VCaP (cell line): ENCODE measurements at regions not wholly inside any gene's neighbourhood (a gene's known extent, or its start where the extent isn't known, plus 50 kb on each side); places are given as distances from the start of the nearest gene placed in this dataset.

Experiments used
- H3K27ac ChIP-seq: fragments of 450-650 bp; 2 replicates; pipeline ENCODE4 v1.5.1; 2017
- CTCF ChIP-seq: fragments of 450-650 bp; conservative IDR thresholded peaks from 2 replicates; pipeline ENCODE4 v1.5.1; 2017; ENCODE audit warnings: mild to moderate bottlenecking, moderate library complexity

GRCh38 chr2:146241023-146241422 lies 1603.8 kb upstream of the ACVR2A start:
- no peak for TF ChIP-seq CTCF
- no peak overlapping the region for H3K27ac ChIP-seq

GRCh38 chr2:146240391-146240790 lies 1604.4 kb upstream of the ACVR2A start:
- no peak overlapping the region for H3K27ac ChIP-seq
- TF ChIP-seq CTCF: no peak

GRCh38 chr2:146239392-146240135 lies 1605.3 kb upstream of the ACVR2A start:
- TF ChIP-seq CTCF: no peak
- H3K27ac ChIP-seq: no peak overlapping the region

GRCh38 chr2:146238254-146238966 lies 1606.4 kb upstream of the ACVR2A start:
- TF ChIP-seq CTCF: no peak
- no peak overlapping the region for H3K27ac ChIP-seq

- no peak for TF ChIP-seq CTCF
- no peak overlapping the region for H3K27ac ChIP-seq
Observed at GRCh38 chr2:146235158-146235557, 1609.7 kb upstream of the ACVR2A start.

GRCh38 chr2:146229508-146230155 lies 1615.2 kb upstream of the ACVR2A start:
- no peak for TF ChIP-seq CTCF
- no peak overlapping the region for H3K27ac ChIP-seq

- no peak overlapping the region for H3K27ac ChIP-seq
- no peak for TF ChIP-seq CTCF
Observed at GRCh38 chr2:146228466-146229058, 1616.3 kb upstream of the ACVR2A start.
